HEK293 (cell line): ENCODE measurements at regions not wholly inside any gene's neighbourhood (a gene's known extent, or its start where the extent isn't known, plus 50 kb on each side); places are given as distances from the start of the nearest gene placed in this dataset.
"Not testable (repeated sequence)": the region's sequence is repeated elsewhere in the genome, so short reads cannot be mapped to it uniquely, and the experiment has no call there.

Experiments
- CTCF ChIA-PET: fragments of 350-600 bp; formaldehyde crosslinking; extraction: SDS; loops from one replicate; lab custom pipeline; 2021; ENCODE audit warnings: antibody characterized with exemption; lab: Yijun Ruan, JAX
- POLR2A ChIA-PET: fragments of 300-600 bp; formaldehyde crosslinking; extraction: SDS; loops from one replicate; lab custom pipeline; 2020; ENCODE audit warnings: antibody characterized with exemption, inconsistent platforms; lab: Yijun Ruan, JAX
- H3K27ac ChIP-seq: fragments of 200-500 bp; sonication (Bioruptor generic); 2 replicates; pipeline ENCODE4 v1.5.1; 2014; ENCODE audit warnings: low read depth, low read length, control low read depth, inconsistent platforms; ENCODE audit errors: extremely low read depth
- H3K36me3 ChIP-seq, 2 experiments: fragments of 200-500 bp in 1 of 2; sonication (Bioruptor generic) in 1 of 2; 1 replicate in 1 of 2; 2 replicates in 1 of 2; pipeline ENCODE4 v1.5.1; 2014 to 2017; ENCODE audit warnings: inconsistent platforms in 2 of 2, low read length in 2 of 2; ENCODE audit not compliant: control insufficient read depth in 2 of 2, insufficient read depth in 1 of 2
- H3K4me1 ChIP-seq: fragments of 200-500 bp; sonication (Bioruptor generic); 2 replicates; pipeline ENCODE4 v1.5.1; 2014; ENCODE audit warnings: mild to moderate bottlenecking, low read length, inconsistent platforms; ENCODE audit not compliant: control insufficient read depth, insufficient read depth
- H3K4me3 ChIP-seq: 2 replicates; pipeline ENCODE4 v1.5.1; 2011; ENCODE audit warnings: low read depth, mild to moderate bottlenecking, control low read depth, low read length, moderate library complexity
- H3K9me3 ChIP-seq: fragments of 200-500 bp; sonication (Bioruptor generic); 2 replicates; pipeline ENCODE4 v1.5.1; 2014; ENCODE audit warnings: low read depth, low read length, inconsistent platforms; ENCODE audit not compliant: control insufficient read depth, insufficient read depth
- HOXA7 ChIP-seq: sonication (generic); formaldehyde crosslinking; IDR thresholded peaks from 2 replicates; pipeline ENCODE4 v1.8.1; 2022; ENCODE audit warnings: missing genetic modification reagents, borderline replicate concordance
- MYNN ChIP-seq: fragments of 450-650 bp; formaldehyde crosslinking; IDR thresholded peaks from 2 replicates; pipeline ENCODE4 v1.5.1; 2016; ENCODE audit warnings: missing biosample characterization, missing genetic modification characterization, borderline replicate concordance
- OSR2 ChIP-seq: fragments of 450-650 bp; formaldehyde crosslinking; IDR thresholded peaks from 2 replicates; pipeline ENCODE4 v1.5.1; 2016; ENCODE audit warnings: missing biosample characterization, missing genetic modification characterization
- REST ChIP-seq: fragments of 450-650 bp; formaldehyde crosslinking; IDR thresholded peaks from 2 replicates; pipeline ENCODE4 v1.5.1; 2016; ENCODE audit warnings: missing biosample characterization, missing genetic modification characterization
- ZBTB48 ChIP-seq: fragments of 450-650 bp; formaldehyde crosslinking; IDR thresholded peaks from 2 replicates; pipeline ENCODE4 v1.5.1; 2016; ENCODE audit warnings: missing biosample characterization, missing genetic modification characterization
- ZBTB7A ChIP-seq: fragments of 450-650 bp; formaldehyde crosslinking; IDR thresholded peaks from 2 replicates; pipeline ENCODE4 v1.5.1; 2016; ENCODE audit warnings: low read depth, missing biosample characterization, missing genetic modification characterization
- ZFHX2 ChIP-seq: fragments of 450-650 bp; formaldehyde crosslinking; conservative IDR thresholded peaks from 2 replicates; pipeline ENCODE4 v1.5.1; 2016; ENCODE audit warnings: missing biosample characterization, missing genetic modification characterization
- ZNF114 ChIP-seq: fragments of 450-650 bp; formaldehyde crosslinking; IDR thresholded peaks from 2 replicates; pipeline ENCODE4 v1.5.0; 2017; ENCODE audit warnings: missing biosample characterization, missing genetic modification characterization
- ZNF140 ChIP-seq: fragments of 450-650 bp; formaldehyde crosslinking; IDR thresholded peaks from 2 replicates; pipeline ENCODE4 v1.5.1; 2016; ENCODE audit warnings: missing biosample characterization, missing genetic modification characterization
- ZNF16 ChIP-seq: fragments of 450-650 bp; formaldehyde crosslinking; IDR thresholded peaks from 2 replicates; pipeline ENCODE4 v1.5.1; 2016; ENCODE audit warnings: low read depth, missing biosample characterization, missing genetic modification characterization
- ZNF169 ChIP-seq: fragments of 450-650 bp; formaldehyde crosslinking; IDR thresholded peaks from 2 replicates; pipeline ENCODE4 v1.5.1; 2016; ENCODE audit warnings: missing biosample characterization, missing genetic modification characterization
- ZNF2 ChIP-seq: fragments of 450-650 bp; formaldehyde crosslinking; IDR thresholded peaks from 2 replicates; pipeline ENCODE4 v1.5.1; 2016; ENCODE audit warnings: missing biosample characterization, missing genetic modification characterization
- ZNF214 ChIP-seq: fragments of 450-650 bp; formaldehyde crosslinking; IDR thresholded peaks from 2 replicates; pipeline ENCODE4 v1.5.1; 2017; ENCODE audit warnings: missing biosample characterization, mild to moderate bottlenecking, missing genetic modification characterization, borderline replicate concordance
- ZNF280C ChIP-seq: fragments of 450-650 bp; formaldehyde crosslinking; IDR thresholded peaks from 2 replicates; pipeline ENCODE4 v1.5.1; 2016; ENCODE audit warnings: missing biosample characterization, missing genetic modification characterization
- ZNF335 ChIP-seq: fragments of 450-650 bp; formaldehyde crosslinking; conservative IDR thresholded peaks from 2 replicates; pipeline ENCODE4 v1.5.1; 2016; ENCODE audit warnings: missing biosample characterization, missing genetic modification characterization
- ZNF473 ChIP-seq: fragments of 450-650 bp; formaldehyde crosslinking; IDR thresholded peaks from 2 replicates; pipeline ENCODE4 v1.5.1; 2017; ENCODE audit warnings: missing biosample characterization, missing genetic modification characterization
- ZNF48 ChIP-seq: fragments of 450-650 bp; formaldehyde crosslinking; IDR thresholded peaks from 2 replicates; pipeline ENCODE4 v1.5.1; 2016; ENCODE audit warnings: missing biosample characterization, missing genetic modification characterization
- ZNF561 ChIP-seq: fragments of 450-650 bp; IDR thresholded peaks from 2 replicates; pipeline ENCODE4 v1.5.1; 2018; ENCODE audit warnings: missing biosample characterization, missing genetic modification characterization, borderline replicate concordance
- ZNF624 ChIP-seq: fragments of 450-650 bp; formaldehyde crosslinking; IDR thresholded peaks from 2 replicates; pipeline ENCODE4 v1.5.1; 2017; ENCODE audit warnings: missing biosample characterization, missing genetic modification characterization
- ZNF654 ChIP-seq: fragments of 450-650 bp; formaldehyde crosslinking; IDR thresholded peaks from 2 replicates; pipeline ENCODE4 v1.5.1; 2016; ENCODE audit warnings: low read depth, missing biosample characterization, missing genetic modification characterization
- ZNF843 ChIP-seq: fragments of 450-650 bp; formaldehyde crosslinking; IDR thresholded peaks from 2 replicates; pipeline ENCODE4 v1.5.1; 2016; ENCODE audit warnings: missing biosample characterization, missing genetic modification characterization

GRCh38 chr11:127789927-127790326 lies 789.4 kb upstream of the KIRREL3 start:
- TF ChIP-seq ZBTB48 (tag by site-specific recombination) (no peak), ZNF2 (tag by site-specific recombination) (no peak), ZNF561 (tag by site-specific recombination) (no peak), ZNF48 (tag by site-specific recombination) (no peak), ZNF140 (tag by site-specific recombination) (no peak), ZNF16 (tag by site-specific recombination) (no peak), OSR2 (no peak), ZNF843 (no peak), REST (tag by site-specific recombination) (no peak), ZNF214 (tag by site-specific recombination) (no peak), HOXA7 (no peak), ZNF114 (tag by site-specific recombination) (no peak), ZNF280C (tag by site-specific recombination) (no peak)

GRCh38 chr11:127772938-127773337 lies 772.4 kb upstream of the KIRREL3 start:
- H3K9me3 ChIP-seq, H3K4me3 ChIP-seq, H3K36me3 ChIP-seq, H3K4me1 ChIP-seq, H3K27ac ChIP-seq, CTCF ChIA-PET, POLR2A ChIA-PET: not testable (repeated sequence)

More at GRCh38 chr11:127789927-127790326, 789.4 kb upstream of the KIRREL3 start:
- no peaks in the 10 kb centered on the region for H3K9me3 ChIP-seq
- ChIA-PET CTCF (interaction anchor here (0.6 kb wide), 1 partner anchor 54 kb away, joined by 3 read pairs; no protein-coding TSS in a partner anchor), POLR2A (no interaction called here)
- H3K36me3 ChIP-seq: no peaks in the 10 kb centered on the region
- no peak overlapping the region for H3K4me3 ChIP-seq
- no peaks in the 10 kb centered on the region for H3K4me1 ChIP-seq
- no peak overlapping the region for H3K27ac ChIP-seq

GRCh38 chr11:127768931-127769330 lies 768.4 kb upstream of the KIRREL3 start:
- H3K9me3 ChIP-seq, H3K4me3 ChIP-seq, H3K36me3 ChIP-seq, H3K4me1 ChIP-seq, POLR2A ChIA-PET, CTCF ChIA-PET, H3K27ac ChIP-seq: not testable (repeated sequence)

- CTCF ChIA-PET: no interaction called here
- Histone ChIP-seq H3K4me1 (no peaks in the 10 kb centered on the region), H3K36me3 (no peaks in the 10 kb centered on the region), H3K27ac (no peak overlapping the region), H3K4me3 (no peak overlapping the region), H3K9me3 (no peaks in the 10 kb centered on the region)
- POLR2A ChIA-PET: no interaction called here
- TF ChIP-seq MYNN (tag by site-specific recombination) (no peak), ZBTB7A (no peak), ZNF654 (tag by site-specific recombination) (no peak), ZNF335 (tag by site-specific recombination) (no peak), REST (tag by site-specific recombination) (no peak), ZFHX2 (tag by site-specific recombination) (no peak), ZNF169 (no peak), ZNF473 (tag by site-specific recombination) (no peak), ZNF624 (tag by site-specific recombination) (no peak)
Observed at GRCh38 chr11:127766734-127767133, 766.2 kb upstream of the KIRREL3 start.
